ENCODE measurements at regions not wholly inside any gene's neighbourhood (a gene's known extent, or its start where the extent isn't known, plus 50 kb on each side); places are given as distances from the start of the nearest gene placed in this dataset.

DNA sequence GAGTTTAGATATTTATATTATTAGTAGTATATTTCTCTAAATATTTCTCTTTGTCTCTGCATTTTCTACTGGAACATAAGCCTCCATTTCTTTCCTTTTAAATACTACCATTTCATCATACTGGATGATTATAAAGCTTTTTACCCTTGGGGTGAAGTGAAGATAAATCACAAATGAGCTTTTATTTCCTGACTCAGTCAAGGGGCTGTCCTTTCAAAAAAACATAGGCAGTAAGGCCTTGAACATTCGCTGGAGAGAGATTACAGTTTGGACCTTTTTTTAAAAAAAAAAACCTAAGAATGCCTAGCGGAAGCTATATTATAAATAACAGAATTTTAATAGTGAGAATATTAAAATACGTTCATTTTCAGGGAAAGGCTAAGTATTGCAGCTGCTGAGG is 268.8 kb upstream of the PCDH9 start:
- ATAC-seq (ENCODE audit: insufficient number of reproducible peaks, low FRiP score, low read depth) = no peak
- Histone ChIP-seq H3K27me3 (replicated peaks; ENCODE audit: insufficient read depth) (no peaks in the 10 kb centered on the region), H3K36me3 (no peaks in the 10 kb centered on the region), H3K4me3 (no peak overlapping the region), H3K4me1 (ENCODE audit: control insufficient read depth in 1 of 2, low read depth in 2 of 2) (no peaks in the 10 kb centered on the region), H3K9me3 (no peaks in the 10 kb centered on the region), H3K27ac (no peak overlapping the region)
- TF ChIP-seq, protein P1, sequence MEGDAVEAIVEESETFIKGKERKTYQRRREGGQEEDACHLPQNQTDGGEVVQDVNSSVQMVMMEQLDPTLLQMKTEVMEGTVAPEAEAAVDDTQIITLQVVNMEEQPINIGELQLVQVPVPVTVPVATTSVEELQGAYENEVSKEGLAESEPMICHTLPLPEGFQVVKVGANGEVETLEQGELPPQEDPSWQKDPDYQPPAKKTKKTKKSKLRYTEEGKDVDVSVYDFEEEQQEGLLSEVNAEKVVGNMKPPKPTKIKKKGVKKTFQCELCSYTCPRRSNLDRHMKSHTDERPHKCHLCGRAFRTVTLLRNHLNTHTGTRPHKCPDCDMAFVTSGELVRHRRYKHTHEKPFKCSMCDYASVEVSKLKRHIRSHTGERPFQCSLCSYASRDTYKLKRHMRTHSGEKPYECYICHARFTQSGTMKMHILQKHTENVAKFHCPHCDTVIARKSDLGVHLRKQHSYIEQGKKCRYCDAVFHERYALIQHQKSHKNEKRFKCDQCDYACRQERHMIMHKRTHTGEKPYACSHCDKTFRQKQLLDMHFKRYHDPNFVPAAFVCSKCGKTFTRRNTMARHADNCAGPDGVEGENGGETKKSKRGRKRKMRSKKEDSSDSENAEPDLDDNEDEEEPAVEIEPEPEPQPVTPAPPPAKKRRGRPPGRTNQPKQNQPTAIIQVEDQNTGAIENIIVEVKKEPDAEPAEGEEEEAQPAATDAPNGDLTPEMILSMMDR (IDR thresholded peaks at IDR 0.05) = no peak
- DNase-seq (ENCODE audit: low spot score) = no peak

DNA sequence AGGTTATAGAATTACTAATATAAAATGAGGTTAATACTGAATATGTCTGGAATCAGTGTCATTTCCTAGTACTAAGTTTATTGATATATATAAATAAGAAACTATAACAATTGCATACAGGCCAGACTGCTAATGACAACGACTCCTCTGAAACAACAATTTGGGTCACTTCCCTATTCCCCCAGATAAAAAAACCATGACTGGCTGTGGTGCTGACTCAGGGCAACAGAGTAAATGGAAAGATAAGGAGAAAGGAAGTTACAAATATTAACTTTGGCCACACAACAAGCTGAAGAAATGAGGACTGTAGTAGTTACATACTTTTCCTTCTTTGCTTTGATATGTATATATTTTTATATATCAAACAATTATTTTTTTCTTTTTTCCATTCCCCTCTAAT is 263.7 kb upstream of the PCDH9 start:
- Histone ChIP-seq H3K36me3 (no peaks in the 10 kb centered on the region), H3K27me3 (replicated peaks; ENCODE audit: insufficient read depth) (no peaks in the 10 kb centered on the region), H3K9me3 (no peaks in the 10 kb centered on the region), H3K4me1 (ENCODE audit: control insufficient read depth in 1 of 2, low read depth in 2 of 2) (no peaks in the 10 kb centered on the region), H3K4me3 (no peak overlapping the region), H3K27ac (no peak overlapping the region)
- TF ChIP-seq, protein P1 (IDR thresholded peaks at IDR 0.05) = no peak
- no peak for DNase-seq (ENCODE audit: low spot score)
- ATAC-seq (ENCODE audit: insufficient number of reproducible peaks, low FRiP score, low read depth) = no peak

DNA sequence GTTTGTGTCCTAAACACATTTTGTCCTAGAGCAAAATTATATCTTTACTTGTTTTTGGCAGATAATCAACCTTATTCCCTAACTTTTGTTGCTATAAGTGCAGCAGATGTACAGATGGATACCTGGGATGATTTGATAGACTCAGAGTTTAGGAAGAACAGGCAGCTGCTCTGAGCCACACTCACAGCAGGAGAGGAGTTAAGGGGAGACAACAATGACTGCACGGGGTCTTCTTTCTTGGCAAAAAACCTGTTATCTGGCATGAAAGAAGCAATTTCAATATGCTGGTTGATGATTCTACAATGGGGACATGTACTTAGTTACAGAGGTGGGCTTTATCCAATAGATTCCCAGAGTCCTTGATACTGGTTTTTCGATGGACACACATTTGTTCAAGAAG is 258.9 kb upstream of the PCDH9 start:
- no peak for ATAC-seq (ENCODE audit: insufficient number of reproducible peaks, low FRiP score, low read depth)
- H3K27me3 ChIP-seq (replicated peaks; ENCODE audit: insufficient read depth) = no peaks in the 10 kb centered on the region
- no peaks in the 10 kb centered on the region for H3K4me1 ChIP-seq (ENCODE audit: control insufficient read depth in 1 of 2, low read depth in 2 of 2)
- no peak overlapping the region for H3K4me3 ChIP-seq
- DNase-seq (ENCODE audit: low spot score) = no peak
- TF ChIP-seq, protein P1 (IDR thresholded peaks at IDR 0.05) = no peak
- H3K9me3 ChIP-seq = no peaks in the 10 kb centered on the region
- H3K27ac ChIP-seq = no peak overlapping the region
- no peaks in the 10 kb centered on the region for H3K36me3 ChIP-seq

DNA sequence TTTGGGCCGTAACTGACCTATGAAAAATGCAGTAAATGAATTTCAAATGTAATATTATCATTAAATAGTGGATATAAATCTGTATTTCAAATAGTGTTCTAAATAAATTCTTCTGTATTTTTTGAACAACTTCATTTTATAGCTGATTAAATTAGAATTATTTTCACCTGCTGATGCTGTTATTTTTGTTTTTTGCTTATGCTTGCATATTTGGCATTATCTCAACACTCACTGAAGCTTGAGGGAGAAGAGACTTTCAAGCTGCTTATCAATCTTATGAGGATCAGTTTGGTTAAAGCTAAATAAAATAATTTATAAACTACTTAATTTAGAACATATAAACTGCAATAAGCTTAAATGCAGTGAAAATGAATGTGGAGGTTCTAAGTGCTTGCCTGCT is 251.3 kb upstream of the PCDH9 start:
- no peak overlapping the region for H3K27ac ChIP-seq

DNA sequence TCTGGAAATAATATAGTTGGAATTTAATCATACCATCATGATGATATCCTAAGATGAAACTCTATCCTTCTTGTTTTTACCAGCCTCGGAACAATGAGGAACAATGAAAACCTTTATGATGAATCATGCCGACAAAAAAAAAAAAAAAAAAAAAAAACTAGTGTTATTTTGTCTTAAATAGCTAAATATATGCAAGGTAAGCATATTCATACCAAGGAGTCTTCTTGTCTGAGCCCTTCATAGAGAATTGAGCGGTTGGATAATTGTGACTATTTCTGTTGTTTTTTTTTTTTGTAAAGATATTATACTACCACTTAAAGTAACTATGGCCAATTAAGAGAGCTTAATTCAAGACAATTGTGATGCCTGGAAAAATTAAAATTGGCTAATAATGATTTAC is 244.0 kb upstream of the PCDH9 start:
- no peak overlapping the region for H3K4me3 ChIP-seq
- no peaks in the 10 kb centered on the region for H3K36me3 ChIP-seq
- no peak overlapping the region for H3K27ac ChIP-seq
- DNase-seq (ENCODE audit: low spot score) = no peak
- H3K9me3 ChIP-seq = no peaks in the 10 kb centered on the region
- TF ChIP-seq, protein P1 (IDR thresholded peaks at IDR 0.05) = no peak
- ATAC-seq (ENCODE audit: insufficient number of reproducible peaks, low FRiP score, low read depth) = no peak
- no peaks in the 10 kb centered on the region for H3K4me1 ChIP-seq (ENCODE audit: control insufficient read depth in 1 of 2, low read depth in 2 of 2)
- no peaks in the 10 kb centered on the region for H3K27me3 ChIP-seq (replicated peaks; ENCODE audit: insufficient read depth)

More for the DNA sequence above, 251.3 kb upstream of the PCDH9 start:
- H3K27me3 ChIP-seq (replicated peaks; ENCODE audit: insufficient read depth) = no peaks in the 10 kb centered on the region
- TF ChIP-seq, protein P1 (IDR thresholded peaks at IDR 0.05) = no peak
- no peaks in the 10 kb centered on the region for H3K36me3 ChIP-seq
- no peak overlapping the region for H3K4me3 ChIP-seq
- DNase-seq (ENCODE audit: low spot score) = no peak
- no peaks in the 10 kb centered on the region for H3K9me3 ChIP-seq
- no peaks in the 10 kb centered on the region for H3K4me1 ChIP-seq (ENCODE audit: control insufficient read depth in 1 of 2, low read depth in 2 of 2)
- no peak for ATAC-seq (ENCODE audit: insufficient number of reproducible peaks, low FRiP score, low read depth)
